Astrocyte (in vitro differentiated cells and primary cell): ENCODE measurements at regions not wholly inside any gene's neighbourhood (a gene's known extent, or its start where the extent isn't known, plus 50 kb on each side); places are given as distances from the start of the nearest gene placed in this dataset.

Source experiments
- DNase-seq: peaks from one replicate; pipeline ENCODE4 v3.0.0-alpha.2; 2010; ENCODE audit warnings: low read depth
- FAIRE-seq: peaks from 2 replicates; lab custom pipeline; 2011; peaks lifted over from hg19 to GRCh38; lab: Jason Lieb, UNC
- H2AFZ ChIP-seq: 2 replicates; pipeline ENCODE4 v1.6.0; 2012; ENCODE audit warnings: low read depth, low read length, inconsistent platforms
- H3K27ac ChIP-seq: 2 replicates; pipeline ENCODE4 v1.5.1; 2011; ENCODE audit warnings: low read depth, low read length, inconsistent platforms
- H3K27me3 ChIP-seq: 2 replicates; pipeline ENCODE4 v1.6.0; 2011; ENCODE audit warnings: low read length, inconsistent platforms; ENCODE audit not compliant: insufficient read depth
- H3K36me3 ChIP-seq: 2 replicates; pipeline ENCODE4 v1.5.1; 2011; ENCODE audit warnings: low read length, inconsistent platforms; ENCODE audit not compliant: insufficient read depth
- H3K4me1 ChIP-seq: 2 replicates; pipeline ENCODE4 v1.5.1; 2011; ENCODE audit warnings: low read length, inconsistent platforms; ENCODE audit not compliant: insufficient read depth
- H3K4me2 ChIP-seq: 2 replicates; pipeline ENCODE4 v1.6.0; 2012; ENCODE audit warnings: low read length, inconsistent platforms
- H3K4me3 ChIP-seq: 2 replicates; pipeline ENCODE4 v1.5.1; 2011; ENCODE audit warnings: low read depth, mild to moderate bottlenecking, low read length, inconsistent platforms; ENCODE audit not compliant: insufficient read depth
- H3K79me2 ChIP-seq: 2 replicates; pipeline ENCODE4 v1.6.0; 2012; ENCODE audit warnings: mild to moderate bottlenecking, low read length, inconsistent platforms; ENCODE audit not compliant: insufficient read depth
- H3K9ac ChIP-seq: 2 replicates; pipeline ENCODE4 v1.6.0; 2012; ENCODE audit warnings: mild to moderate bottlenecking, low read length, inconsistent platforms
- H3K9me3 ChIP-seq: 2 replicates; pipeline ENCODE4 v1.5.1; 2012; ENCODE audit warnings: low read depth, mild to moderate bottlenecking, low read length, inconsistent platforms; ENCODE audit not compliant: insufficient read depth
- H4K20me1 ChIP-seq: 2 replicates; pipeline ENCODE4 v1.6.0; 2012; ENCODE audit warnings: low read length, inconsistent platforms; ENCODE audit not compliant: insufficient read depth
- H3K27ac Mint-ChIP-seq: one replicate; pipeline ENCODE4 v1.8.0; 2021; ENCODE audit warnings: mild to moderate bottlenecking, mixed read lengths; ENCODE audit not compliant: unreplicated experiment
- H3K27me3 Mint-ChIP-seq: one replicate; pipeline ENCODE4 v1.8.0; 2021; ENCODE audit warnings: low read depth, mixed read lengths; ENCODE audit not compliant: unreplicated experiment
- H3K36me3 Mint-ChIP-seq: one replicate; pipeline ENCODE4 v1.8.0; 2021; ENCODE audit warnings: low read depth, mixed read lengths; ENCODE audit not compliant: unreplicated experiment
- H3K4me1 Mint-ChIP-seq: one replicate; pipeline ENCODE4 v1.8.0; 2021; ENCODE audit warnings: low read depth, mixed read lengths; ENCODE audit not compliant: unreplicated experiment
- H3K4me3 Mint-ChIP-seq: one replicate; pipeline ENCODE4 v1.8.0; 2021; ENCODE audit warnings: mild to moderate bottlenecking, moderate library complexity, mixed read lengths; ENCODE audit not compliant: unreplicated experiment
- H3K9me3 Mint-ChIP-seq: one replicate; pipeline ENCODE4 v1.8.0; 2021; ENCODE audit warnings: mild to moderate bottlenecking, mixed read lengths; ENCODE audit not compliant: unreplicated experiment
- CTCF ChIP-seq: IDR thresholded peaks from 2 replicates; pipeline ENCODE4 v1.5.1; 2011; ENCODE audit warnings: low read depth, mild to moderate bottlenecking, inconsistent platforms, low read length, moderate library complexity; ENCODE audit not compliant: insufficient read depth
- EZH2 ChIP-seq: IDR thresholded peaks from 2 replicates; pipeline ENCODE4 v1.6.1; 2012; ENCODE audit warnings: mild to moderate bottlenecking, low read length, inconsistent platforms; ENCODE audit not compliant: insufficient read depth

- no peak overlapping the region for H3K27ac ChIP-seq
- no peak overlapping the region for H3K4me2 ChIP-seq
- H3K9me3 Mint-ChIP-seq = no peaks in the 10 kb centered on the region
Observed at GRCh38 chr6:81892891-81893290, 140.4 kb upstream of the TENT5A start.

GRCh38 chr6:81891874-81892273 lies 139.4 kb upstream of the TENT5A start:
- Mint-ChIP-seq H3K4me3 (no peak overlapping the region), H3K36me3 (no peaks in the 10 kb centered on the region), H3K27me3 (no peaks in the 10 kb centered on the region), H3K4me1 (peaks cover 31% of the 10 kb centered on the region), H3K9me3 (no peaks in the 10 kb centered on the region), H3K27ac (no peak overlapping the region)
- DNase-seq (no peak), FAIRE-seq (no peak)
- no peak overlapping the region for H3K4me2 ChIP-seq
- no peaks in the 10 kb centered on the region for H4K20me1 ChIP-seq
- no peaks in the 10 kb centered on the region for H3K9me3 ChIP-seq
- H3K36me3 ChIP-seq = no peaks in the 10 kb centered on the region
- H2AFZ ChIP-seq = no peak overlapping the region
- H3K9ac ChIP-seq = no peak overlapping the region
- H3K4me1 ChIP-seq = peaks cover 35% of the 10 kb centered on the region
- H3K27me3 ChIP-seq = no peaks in the 10 kb centered on the region
- H3K27ac ChIP-seq = no peak overlapping the region
- H3K79me2 ChIP-seq = no peaks in the 10 kb centered on the region
- TF ChIP-seq EZH2 (no peak), CTCF (no peak)
- H3K4me3 ChIP-seq = no peak overlapping the region

More at GRCh38 chr6:81892891-81893290, 140.4 kb upstream of the TENT5A start:
- TF ChIP-seq EZH2 (no peak), CTCF (no peak)
- peaks cover 42% of the 10 kb centered on the region for H3K4me1 ChIP-seq
- no peaks in the 10 kb centered on the region for H3K79me2 ChIP-seq
- no peaks in the 10 kb centered on the region for H3K27me3 ChIP-seq
- no peaks in the 10 kb centered on the region for H4K20me1 ChIP-seq
- Mint-ChIP-seq H3K4me3 (no peak overlapping the region), H3K27ac (no peak overlapping the region), H3K4me1 (peaks cover 34% of the 10 kb centered on the region), H3K36me3 (no peaks in the 10 kb centered on the region), H3K27me3 (no peaks in the 10 kb centered on the region)
- no peak for FAIRE-seq
- H3K9ac ChIP-seq = no peak overlapping the region
- no peaks in the 10 kb centered on the region for H3K36me3 ChIP-seq
- H3K9me3 ChIP-seq = no peaks in the 10 kb centered on the region
- no peak overlapping the region for H3K4me3 ChIP-seq
- H2AFZ ChIP-seq = no peak overlapping the region
- DNase-seq = peak; percentile 44

- peak overlapping the region; percentile 20 for H3K27ac Mint-ChIP-seq
- TF ChIP-seq EZH2 (no peak), CTCF (no peak)
- H3K4me3 Mint-ChIP-seq = no peak overlapping the region
- Histone ChIP-seq H2AFZ (peak overlapping the region; percentile 4), H3K4me3 (no peak overlapping the region), H3K79me2 (no peaks in the 10 kb centered on the region), H3K36me3 (no peaks in the 10 kb centered on the region), H3K9ac (peak overlapping the region; percentile 48), H3K4me2 (peak overlapping the region; percentile 58), H3K9me3 (no peaks in the 10 kb centered on the region), H3K4me1 (peaks cover 27% of the 10 kb centered on the region), H3K27me3 (no peaks in the 10 kb centered on the region), H3K27ac (peak overlapping the region; percentile 74), H4K20me1 (no peaks in the 10 kb centered on the region)
- no peaks in the 10 kb centered on the region for H3K27me3 Mint-ChIP-seq
- peaks cover under 1% of the 10 kb centered on the region for H3K9me3 Mint-ChIP-seq
- FAIRE-seq (peak; percentile 78), DNase-seq (peak; percentile 97)
- no peaks in the 10 kb centered on the region for H3K36me3 Mint-ChIP-seq
- peaks cover 25% of the 10 kb centered on the region for H3K4me1 Mint-ChIP-seq
Observed at GRCh38 chr6:81890846-81891245, 138.4 kb upstream of the TENT5A start.
